ENCODE measurements at regions not wholly inside any gene's neighbourhood (a gene's known extent, or its start where the extent isn't known, plus 50 kb on each side); places are given as distances from the start of the nearest gene placed in this dataset.

- no peak for DNase-seq (ENCODE audit: low read depth, low spot score)
- in situ Hi-C loops (cut with HindIII; ENCODE audit: low sequenced_read_pairs), result no loop called here
- no peak overlapping the region for H3K4me3 ChIP-seq (ENCODE audit: low read depth, low read length)
- no peak for TF ChIP-seq CTCF (IDR thresholded peaks at IDR 0.05; ENCODE audit: low read depth, low read length)
Measured at GRCh38 chr18:60050821-60051220, 151.0 kb downstream of the PMAIP1 start.

GRCh38 chr18:60049172-60049571, 149.4 kb downstream of the PMAIP1 start:
- in situ Hi-C loops (cut with HindIII; ENCODE audit: low sequenced_read_pairs), result no loop called here
- no peak for TF ChIP-seq CTCF (IDR thresholded peaks at IDR 0.05; ENCODE audit: low read depth, low read length)
- no peak for DNase-seq (ENCODE audit: low read depth, low spot score)
- no peak overlapping the region for H3K4me3 ChIP-seq (ENCODE audit: low read depth, low read length)

GRCh38 chr18:60047556-60047955, 147.8 kb downstream of the PMAIP1 start:
- no peak overlapping the region for H3K4me3 ChIP-seq (ENCODE audit: low read depth, low read length)
- in situ Hi-C loops (cut with HindIII; ENCODE audit: low sequenced_read_pairs), result no loop called here
- DNase-seq (ENCODE audit: low read depth, low spot score), result no peak
- TF ChIP-seq CTCF (IDR thresholded peaks at IDR 0.05; ENCODE audit: low read depth, low read length), result no peak

GRCh38 chr18:60044290-60045006, 144.7 kb downstream of the PMAIP1 start:
- TF ChIP-seq CTCF (IDR thresholded peaks at IDR 0.05; ENCODE audit: low read depth, low read length), result no peak
- DNase-seq (ENCODE audit: low read depth, low spot score), result peak; percentile 75
- in situ Hi-C loops (cut with HindIII; ENCODE audit: low sequenced_read_pairs), result no loop called here
- H3K4me3 ChIP-seq (ENCODE audit: low read depth, low read length), result no peak overlapping the region

GRCh38 chr18:60040971-60041370, 141.2 kb downstream of the PMAIP1 start:
- no peak for TF ChIP-seq CTCF (IDR thresholded peaks at IDR 0.05; ENCODE audit: low read depth, low read length)
- no peak overlapping the region for H3K4me3 ChIP-seq (ENCODE audit: low read depth, low read length)
- in situ Hi-C loops (cut with HindIII; ENCODE audit: low sequenced_read_pairs), result no loop called here
- DNase-seq (ENCODE audit: low read depth, low spot score), result no peak

- H3K4me3 ChIP-seq (ENCODE audit: low read depth, low read length), result no peak overlapping the region
- TF ChIP-seq CTCF (IDR thresholded peaks at IDR 0.05; ENCODE audit: low read depth, low read length), result no peak
- in situ Hi-C loops (cut with HindIII; ENCODE audit: low sequenced_read_pairs), result no loop called here
- DNase-seq (ENCODE audit: low read depth, low spot score), result no peak
Measured at GRCh38 chr18:60038731-60039130, 138.9 kb downstream of the PMAIP1 start.
